Colonic mucosa (tissue), 4 donors: ENCODE measurements at regions not wholly inside any gene's neighbourhood (a gene's known extent, or its start where the extent isn't known, plus 50 kb on each side); places are given as distances from the start of the nearest gene placed in this dataset.

Experiments used
- DNase-seq: peaks from one replicate; pipeline ENCODE4 v3.0.0-alpha.2; 2020
- H3K27ac ChIP-seq: fragments of 200-600 bp; one replicate; pipeline ENCODE4 v1.8.0; 2021
- H3K27me3 ChIP-seq: fragments of 200-600 bp; one replicate; pipeline ENCODE4 v1.8.0; 2021
- H3K36me3 ChIP-seq: fragments of 200-600 bp; one replicate; pipeline ENCODE4 v1.8.0; 2021
- H3K4me1 ChIP-seq: fragments of 200-600 bp; one replicate; pipeline ENCODE4 v1.8.0; 2021; ENCODE audit warnings: mild to moderate bottlenecking
- H3K4me3 ChIP-seq: fragments of 200-600 bp; one replicate; pipeline ENCODE4 v1.8.0; 2021
- H3K9ac ChIP-seq, 2 donors: one replicate each; pipeline ENCODE4 v1.7.0; 2013; ENCODE audit warnings: control low read depth in 2 of 2, low read depth in 2 of 2, low read length in 2 of 2
- H3K9me3 ChIP-seq: fragments of 200-600 bp; one replicate; pipeline ENCODE4 v1.8.0; 2021
- CTCF ChIP-seq: fragments of 200-600 bp; IDR thresholded peaks from one replicate; pipeline ENCODE4 v1.8.0; 2022; ENCODE audit warnings: antibody characterized with exemption, mild to moderate bottlenecking
- intact Hi-C: fragments of 100-400 bp; cut with DNase I; formaldehyde crosslinking; loops from one replicate; pipeline ENCODE4 v1.14.1; 2022
- donor health status: healthy.
- donor health status: DM: no; HTN: no; CAD: no.
- donor health status: DM: no; HTN: no; CAD: no.

- no peak overlapping the region for H3K4me3 ChIP-seq
- H3K9ac ChIP-seq = peak overlapping the region in 1 of 2 donors; percentile 49
- no peak for TF ChIP-seq CTCF
- no peak for DNase-seq
- intact Hi-C loops = no loop called here
- H3K27me3 ChIP-seq = no peaks in the 10 kb centered on the region
- peaks cover 14% of the 10 kb centered on the region for H3K4me1 ChIP-seq
- no peak overlapping the region for H3K27ac ChIP-seq
- no peaks in the 10 kb centered on the region for H3K9me3 ChIP-seq
- no peaks in the 10 kb centered on the region for H3K36me3 ChIP-seq
Measured at GRCh38 chr7:17037356-17037755, 155.6 kb upstream of the AGR3 start.

GRCh38 chr7:17038160-17038782, 156.5 kb upstream of the AGR3 start:
- no peaks in the 10 kb centered on the region for H3K36me3 ChIP-seq
- H3K4me1 ChIP-seq = peaks cover 14% of the 10 kb centered on the region
- no peak for DNase-seq
- no peaks in the 10 kb centered on the region for H3K9me3 ChIP-seq
- intact Hi-C loops = no loop called here
- no peak overlapping the region for H3K4me3 ChIP-seq
- TF ChIP-seq CTCF = no peak
- H3K27ac ChIP-seq = peak overlapping the region; percentile 60
- H3K27me3 ChIP-seq = no peaks in the 10 kb centered on the region
- peak overlapping the region in 1 of 2 donors; percentile 49 for H3K9ac ChIP-seq

GRCh38 chr7:17038783-17039170, 157.0 kb upstream of the AGR3 start:
- no peak for TF ChIP-seq CTCF
- H3K9me3 ChIP-seq = no peaks in the 10 kb centered on the region
- H3K27me3 ChIP-seq = no peaks in the 10 kb centered on the region
- no peak for DNase-seq
- no peaks in the 10 kb centered on the region for H3K36me3 ChIP-seq
- intact Hi-C loops = no loop called here
- no peak overlapping the region for H3K9ac ChIP-seq
- no peak overlapping the region for H3K4me3 ChIP-seq
- H3K4me1 ChIP-seq = peaks cover 14% of the 10 kb centered on the region
- H3K27ac ChIP-seq = peak overlapping the region; percentile 60

- Histone ChIP-seq H3K4me1 (peaks cover 14% of the 10 kb centered on the region), H3K27ac (peak overlapping the region; percentile 60), H3K9me3 (no peaks in the 10 kb centered on the region), H3K27me3 (no peaks in the 10 kb centered on the region), H3K9ac (no peak overlapping the region), H3K36me3 (no peaks in the 10 kb centered on the region), H3K4me3 (no peak overlapping the region)
- no peak for TF ChIP-seq CTCF
- DNase-seq = no peak
- intact Hi-C loops = no loop called here
Measured at GRCh38 chr7:17039372-17039771, 157.6 kb upstream of the AGR3 start.

GRCh38 chr7:17040716-17041115, 158.9 kb upstream of the AGR3 start:
- no peak for TF ChIP-seq CTCF
- Histone ChIP-seq H3K9ac (no peak overlapping the region), H3K36me3 (no peaks in the 10 kb centered on the region), H3K9me3 (no peaks in the 10 kb centered on the region), H3K4me3 (no peak overlapping the region), H3K27me3 (no peaks in the 10 kb centered on the region), H3K27ac (no peak overlapping the region), H3K4me1 (peaks cover 14% of the 10 kb centered on the region)
- intact Hi-C loops = no loop called here
- DNase-seq = no peak
